ENCODE measurements at regions not wholly inside any gene's neighbourhood (a gene's known extent, or its start where the extent isn't known, plus 50 kb on each side); places are given as distances from the start of the nearest gene placed in this dataset.

GRCh38 chr11:104333977-104334376 is 170.0 kb upstream of the PDGFD start:
- ChIA-PET POLR2A (no interaction called here), CTCF (interaction anchor here (0.6 kb wide), 1 partner anchor 611 kb away, joined by 3 read pairs; no protein-coding TSS in a partner anchor)
- Histone ChIP-seq H3K4me1 (ENCODE audit: control insufficient read depth, insufficient read depth, low read length) (no peaks in the 10 kb centered on the region), H3K36me3 (ENCODE audit: control insufficient read depth in 2 of 2, insufficient read depth in 1 of 2, low read length in 2 of 2) (no peaks in the 10 kb centered on the region), H3K4me3 (ENCODE audit: low read depth, low read length) (no peak overlapping the region), H3K27ac (ENCODE audit: extremely low read depth, low read depth, low read length) (no peak overlapping the region), H3K9me3 (ENCODE audit: control insufficient read depth, insufficient read depth, low read depth, low read length) (no peaks in the 10 kb centered on the region)
- TF ChIP-seq AEBP2 (tag by site-specific recombination; IDR thresholded peaks at IDR 0.05; ENCODE audit: borderline replicate concordance) (no peak), ZNF548 (tag by site-specific recombination; IDR thresholded peaks at IDR 0.05) (no peak), ZNF214 (tag by site-specific recombination; IDR thresholded peaks at IDR 0.05; ENCODE audit: borderline replicate concordance) (no peak), PRDM4 (tag by site-specific recombination; IDR thresholded peaks at IDR 0.05) (no peak), ZNF501 (tag by site-specific recombination; IDR thresholded peaks at IDR 0.05) (no peak), ZNF223 (tag by site-specific recombination; IDR thresholded peaks at IDR 0.05) (no peak), ZNF394 (tag by site-specific recombination; IDR thresholded peaks at IDR 0.05; ENCODE audit: borderline replicate concordance) (no peak), SETDB1 (IDR thresholded peaks at IDR 0.05; ENCODE audit: insufficient read length, low read length) (no peak), ZNF654 (tag by site-specific recombination; IDR thresholded peaks at IDR 0.05; ENCODE audit: low read depth) (no peak), YY1 (tag by site-specific recombination; IDR thresholded peaks at IDR 0.05) (no peak), ZFP3 (tag by site-specific recombination; IDR thresholded peaks at IDR 0.05; ENCODE audit: low read depth) (no peak)

GRCh38 chr11:104332110-104332509 is 168.2 kb upstream of the PDGFD start:
- no peak overlapping the region for H3K27ac ChIP-seq (ENCODE audit: extremely low read depth, low read depth, low read length)
- H3K4me1 ChIP-seq (ENCODE audit: control insufficient read depth, insufficient read depth, low read length) = no peaks in the 10 kb centered on the region
- POLR2A ChIA-PET = no interaction called here
- no peaks in the 10 kb centered on the region for H3K36me3 ChIP-seq (ENCODE audit: control insufficient read depth in 2 of 2, insufficient read depth in 1 of 2, low read length in 2 of 2)
- CTCF ChIA-PET = interaction anchor here (0.5 to 1.6 kb wide), 9 partner anchors 8 to 1531 kb away, joined by 3 to 9 read pairs (median 3); no protein-coding TSS in a partner anchor
- no peaks in the 10 kb centered on the region for H3K9me3 ChIP-seq (ENCODE audit: control insufficient read depth, insufficient read depth, low read depth, low read length)
- H3K4me3 ChIP-seq (ENCODE audit: low read depth, low read length) = no peak overlapping the region
- TF ChIP-seq ZNF488 (tag by site-specific recombination; IDR thresholded peaks at IDR 0.05) (no peak), PBX3 (CRISPR knock-in tag; IDR thresholded peaks at IDR 0.05) (no peak), PRDM2 (tag by site-specific recombination; IDR thresholded peaks at IDR 0.05; ENCODE audit: borderline replicate concordance) (no peak), ZNF596 (tag by site-specific recombination; IDR thresholded peaks at IDR 0.05) (no peak), ZNF558 (tag by site-specific recombination; IDR thresholded peaks at IDR 0.05) (no peak), OSR2 (tag by site-specific recombination; IDR thresholded peaks at IDR 0.05) (no peak), ZNF132 (tag by site-specific recombination; IDR thresholded peaks at IDR 0.05; ENCODE audit: borderline replicate concordance) (no peak), ZFP3 (tag by site-specific recombination; IDR thresholded peaks at IDR 0.05; ENCODE audit: low read depth) (no peak), ZNF747 (tag by site-specific recombination; IDR thresholded peaks at IDR 0.05) (no peak), OVOL3 (tag by site-specific recombination; IDR thresholded peaks at IDR 0.05) (no peak), ZNF777 (tag by site-specific recombination; IDR thresholded peaks at IDR 0.05; ENCODE audit: borderline replicate concordance) (no peak), GLIS1 (tag by site-specific recombination; IDR thresholded peaks at IDR 0.05) (no peak), ZNF623 (tag by site-specific recombination; IDR thresholded peaks at IDR 0.05) (no peak), ZFP37 (tag by site-specific recombination; IDR thresholded peaks at IDR 0.05) (no peak), ZNF223 (tag by site-specific recombination; IDR thresholded peaks at IDR 0.05) (no peak)

All from HEK293 (cell line).